ENCODE measurements at regions not wholly inside any gene's neighbourhood (a gene's known extent, or its start where the extent isn't known, plus 50 kb on each side); places are given as distances from the start of the nearest gene placed in this dataset.

DNA sequence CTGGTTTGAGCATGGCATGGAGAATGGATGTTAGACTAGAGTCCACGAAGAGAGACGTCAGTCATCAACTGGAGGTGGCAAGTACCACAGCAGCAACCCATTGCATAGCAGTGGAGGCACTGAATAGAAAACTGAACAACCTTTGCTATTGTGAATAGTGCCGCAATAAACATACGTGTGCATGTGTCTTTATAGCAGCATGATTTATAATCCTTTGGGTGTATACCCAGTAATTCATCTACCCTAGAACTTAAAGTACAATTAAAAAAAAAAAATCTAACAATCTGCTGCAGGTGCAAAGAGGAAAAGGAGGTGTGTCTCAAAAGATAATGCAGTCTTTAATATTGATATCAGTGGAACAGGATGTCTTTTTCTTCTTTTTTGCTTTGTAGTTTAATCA, 443.4 kb upstream of the ISX start:
- TF ChIP-seq POLR2AphosphoS5 (IDR thresholded peaks at IDR 0.05; ENCODE audit: borderline replicate concordance, low read depth, low read length) = no peak
- no peak for TF ChIP-seq EZH2 (IDR thresholded peaks at IDR 0.05)
- no peak for TF ChIP-seq FOXP2 (optimal IDR thresholded peaks at IDR 0.05; ENCODE audit: control extremely low read depth, extremely low read length, insufficient read depth)

Data from SK-N-MC (cell line).